C4-2B (cell line): ENCODE measurements at regions not wholly inside any gene's neighbourhood (a gene's known extent, or its start where the extent isn't known, plus 50 kb on each side); places are given as distances from the start of the nearest gene placed in this dataset.

Experiments used
- ZFX ChIP-seq: fragments of 450-650 bp; IDR thresholded peaks from 2 replicates; pipeline ENCODE4 v1.6.1; 2017
- TF ChIP-seq, protein P1 (sequence below): fragments of 450-650 bp; conservative IDR thresholded peaks from 2 replicates; pipeline ENCODE4 v1.5.1; 2017; ENCODE audit warnings: mild to moderate bottlenecking

- TF ChIP-seq, protein P1, sequence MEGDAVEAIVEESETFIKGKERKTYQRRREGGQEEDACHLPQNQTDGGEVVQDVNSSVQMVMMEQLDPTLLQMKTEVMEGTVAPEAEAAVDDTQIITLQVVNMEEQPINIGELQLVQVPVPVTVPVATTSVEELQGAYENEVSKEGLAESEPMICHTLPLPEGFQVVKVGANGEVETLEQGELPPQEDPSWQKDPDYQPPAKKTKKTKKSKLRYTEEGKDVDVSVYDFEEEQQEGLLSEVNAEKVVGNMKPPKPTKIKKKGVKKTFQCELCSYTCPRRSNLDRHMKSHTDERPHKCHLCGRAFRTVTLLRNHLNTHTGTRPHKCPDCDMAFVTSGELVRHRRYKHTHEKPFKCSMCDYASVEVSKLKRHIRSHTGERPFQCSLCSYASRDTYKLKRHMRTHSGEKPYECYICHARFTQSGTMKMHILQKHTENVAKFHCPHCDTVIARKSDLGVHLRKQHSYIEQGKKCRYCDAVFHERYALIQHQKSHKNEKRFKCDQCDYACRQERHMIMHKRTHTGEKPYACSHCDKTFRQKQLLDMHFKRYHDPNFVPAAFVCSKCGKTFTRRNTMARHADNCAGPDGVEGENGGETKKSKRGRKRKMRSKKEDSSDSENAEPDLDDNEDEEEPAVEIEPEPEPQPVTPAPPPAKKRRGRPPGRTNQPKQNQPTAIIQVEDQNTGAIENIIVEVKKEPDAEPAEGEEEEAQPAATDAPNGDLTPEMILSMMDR = no peak
- TF ChIP-seq ZFX = no peak
These were observed 162.2 kb upstream of the LHX8 start for GRCh38 chr1:74971982-74972381.
